DOHH2 (cell line): ENCODE measurements at regions not wholly inside any gene's neighbourhood (a gene's known extent, or its start where the extent isn't known, plus 50 kb on each side); places are given as distances from the start of the nearest gene placed in this dataset.
"Not testable (repeated sequence)": the region's sequence is repeated elsewhere in the genome, so short reads cannot be mapped to it uniquely, and the experiment has no call there.

ENCODE experiments used
- H3F3A ChIP-seq: fragments of 200-600 bp; sonication (generic), shearing (Covaris generic); 2 replicates; pipeline ENCODE4 v1.6.0; 2016; ENCODE audit warnings: antibody characterized with exemption, mild to moderate bottlenecking; ENCODE audit not compliant: control insufficient read depth, insufficient read depth
- H3K27ac ChIP-seq: fragments of 200-600 bp; sonication (generic); 2 replicates; pipeline ENCODE4 v1.5.1; 2014; ENCODE audit warnings: low read depth, mild to moderate bottlenecking, low read length, moderate library complexity
- H3K27me3 ChIP-seq: fragments of 200-600 bp; sonication (generic); 2 replicates; pipeline ENCODE4 v1.6.1; 2014; ENCODE audit warnings: mild to moderate bottlenecking, low read length, mixed read lengths; ENCODE audit not compliant: control insufficient read depth
- H3K36me3 ChIP-seq: fragments of 200-600 bp; sonication (generic); 2 replicates; pipeline ENCODE4 v1.6.1; 2014; ENCODE audit warnings: mild to moderate bottlenecking, low read length, moderate library complexity, mixed read lengths; ENCODE audit not compliant: control insufficient read depth
- H3K4me1 ChIP-seq: fragments of 200-600 bp; sonication (generic); 2 replicates; pipeline ENCODE4 v1.6.1; 2014; ENCODE audit warnings: mild to moderate bottlenecking, low read length, mixed read lengths; ENCODE audit not compliant: control insufficient read depth
- H3K4me2 ChIP-seq: fragments of 200-600 bp; sonication (generic); 2 replicates; pipeline ENCODE4 v1.6.0; 2014; ENCODE audit warnings: mild to moderate bottlenecking, low read length, moderate library complexity
- H3K4me3 ChIP-seq: fragments of 200-600 bp; sonication (generic); 2 replicates; pipeline ENCODE4 v1.5.1; 2014; ENCODE audit warnings: mild to moderate bottlenecking, low read length, mixed read lengths
- H3K79me2 ChIP-seq: fragments of 200-600 bp; sonication (generic); 2 replicates; pipeline ENCODE4 v1.6.1; 2014; ENCODE audit warnings: mild to moderate bottlenecking, low read length, mixed read lengths; ENCODE audit not compliant: control insufficient read depth
- H3K9me2 ChIP-seq: fragments of 200-600 bp; sonication (generic); replicated peaks from 2 replicates; pipeline ENCODE4 v1.6.1; 2014; ENCODE audit warnings: mild to moderate bottlenecking, low read length, mixed read lengths; ENCODE audit not compliant: control insufficient read depth
- H3K9me3 ChIP-seq: fragments of 200-600 bp; sonication (generic); 2 replicates; pipeline ENCODE4 v1.6.1; 2014; ENCODE audit warnings: antibody characterized with exemption, low read length, mixed read lengths; ENCODE audit not compliant: control insufficient read depth, insufficient read depth
- H4K20me1 ChIP-seq: fragments of 200-600 bp; sonication (generic); 2 replicates; pipeline ENCODE4 v1.6.0; 2014; ENCODE audit warnings: low read depth, mild to moderate bottlenecking, antibody characterized with exemption, low read length, moderate library complexity; ENCODE audit not compliant: control insufficient read depth, insufficient read depth
- CTCF ChIP-seq: fragments of 200-600 bp; sonication (generic); IDR thresholded peaks from one replicate; pipeline ENCODE4 v1.5.1; 2014; ENCODE audit warnings: antibody characterized with exemption, mild to moderate bottlenecking, low read depth, low read length; ENCODE audit not compliant: poor library complexity, severe bottlenecking
- EZH2phosphoT487 ChIP-seq: fragments of 200-600 bp; sonication (generic); IDR thresholded peaks from 2 replicates; pipeline ENCODE4 v1.6.1; 2017; ENCODE audit warnings: borderline replicate concordance, mild to moderate bottlenecking, antibody characterized with exemption, low read length, moderate library complexity, mixed read lengths

- H3K4me2 ChIP-seq, H3K4me3 ChIP-seq, H3K27ac ChIP-seq, H3K36me3 ChIP-seq, H3F3A ChIP-seq, H3K9me3 ChIP-seq, H3K79me2 ChIP-seq, H4K20me1 ChIP-seq, H3K27me3 ChIP-seq, H3K9me2 ChIP-seq: not testable (repeated sequence)
- peaks cover 30% of the 10 kb centered on the region for H3K4me1 ChIP-seq
Measured at GRCh38 chr10:46095943-46096342, 49.9 kb upstream of the MSMB start.

- no peak overlapping the region for H3K27ac ChIP-seq
- H3K4me2 ChIP-seq, result no peak overlapping the region
- TF ChIP-seq EZH2phosphoT487 (no peak), CTCF (no peak)
Measured at GRCh38 chr10:46096446-46096845, 50.4 kb upstream of the MSMB start.

GRCh38 chr10:46096909-46097575 lies 51.0 kb upstream of the MSMB start:
- H3K9me3 ChIP-seq, result no peaks in the 10 kb centered on the region
- H3K4me1 ChIP-seq, result peaks cover 19% of the 10 kb centered on the region
- H4K20me1 ChIP-seq, result no peaks in the 10 kb centered on the region
- H3K27me3 ChIP-seq, result no peaks in the 10 kb centered on the region
- no peak for TF ChIP-seq CTCF
- TF ChIP-seq EZH2phosphoT487, result no peak
- no peak overlapping the region for H3K27ac ChIP-seq
- no peaks in the 10 kb centered on the region for H3F3A ChIP-seq
- H3K4me3 ChIP-seq, result no peak overlapping the region
- no peaks in the 10 kb centered on the region for H3K9me2 ChIP-seq
- H3K36me3 ChIP-seq, result no peaks in the 10 kb centered on the region
- H3K79me2 ChIP-seq, result no peaks in the 10 kb centered on the region
- no peak overlapping the region for H3K4me2 ChIP-seq

More at GRCh38 chr10:46096446-46096845, 50.4 kb upstream of the MSMB start:
- Histone ChIP-seq H4K20me1 (no peaks in the 10 kb centered on the region), H3K4me1 (peaks cover 25% of the 10 kb centered on the region), H3K27me3 (no peaks in the 10 kb centered on the region), H3K9me3 (no peaks in the 10 kb centered on the region), H3F3A (no peaks in the 10 kb centered on the region), H3K79me2 (no peaks in the 10 kb centered on the region), H3K4me3 (no peak overlapping the region), H3K36me3 (no peaks in the 10 kb centered on the region), H3K9me2 (no peaks in the 10 kb centered on the region)

- no peaks in the 10 kb centered on the region for H3K9me2 ChIP-seq
- no peak overlapping the region for H3K27ac ChIP-seq
- H3K79me2 ChIP-seq, result no peaks in the 10 kb centered on the region
- H3K27me3 ChIP-seq, result no peaks in the 10 kb centered on the region
- peaks cover 12% of the 10 kb centered on the region for H3K4me1 ChIP-seq
- H3K4me3 ChIP-seq, result no peak overlapping the region
- TF ChIP-seq CTCF, result no peak
- no peak for TF ChIP-seq EZH2phosphoT487
- no peaks in the 10 kb centered on the region for H3F3A ChIP-seq
- H3K4me2 ChIP-seq, result no peak overlapping the region
- H3K36me3 ChIP-seq, result no peaks in the 10 kb centered on the region
- no peaks in the 10 kb centered on the region for H4K20me1 ChIP-seq
- no peaks in the 10 kb centered on the region for H3K9me3 ChIP-seq
Measured at GRCh38 chr10:46097576-46098317, 51.7 kb upstream of the MSMB start.
